ENCODE measurements at regions not wholly inside any gene's neighbourhood (a gene's known extent, or its start where the extent isn't known, plus 50 kb on each side); places are given as distances from the start of the nearest gene placed in this dataset.
A peak's percentile ranks its signal among the peaks of the same experiment; 100 is the strongest.

DNA sequence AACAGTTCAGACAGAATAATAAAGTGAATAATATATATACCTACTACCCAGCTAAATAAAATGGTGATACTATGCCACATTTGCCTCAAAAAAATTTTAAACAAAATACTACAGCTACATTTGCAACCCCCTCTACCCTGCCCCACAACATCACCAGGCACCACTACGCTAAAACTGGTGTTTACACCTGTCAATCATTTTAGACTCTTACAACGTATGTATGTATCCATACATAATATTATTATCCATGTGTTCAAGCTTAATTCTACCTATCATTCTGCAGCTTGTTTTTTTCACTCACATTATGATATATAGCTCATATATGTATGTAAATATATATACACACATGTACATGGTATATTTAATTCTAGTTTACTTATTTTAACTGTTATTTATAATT is 62.5 kb downstream of the NIBAN1 start:
- 77 to 78% methylated on average over 2 of the region's 2 CpGs for WGBS, 2 donors (ENCODE audit: low coverage in 1 of 2)
- no peak for DNase-seq
- in situ Hi-C loops (cut with MboI; ENCODE audit: low pct_ligation_motif_present in 1 of 4, low pct_unique_long_range_greater_than_20kb in 1 of 4, low sequenced_read_pairs in 3 of 4) (no loop called here), intact Hi-C loops (cut with DNase I; ENCODE audit: low total_unique reads) (no loop called here)
- Histone ChIP-seq H3K36me3 (no peaks in the 10 kb centered on the region), H3K4me1 (peaks cover 0 to 9% (median 0%) of the 10 kb centered on the region in 4 donors), H3K27ac (no peak overlapping the region), H3K9me3 (no peaks in the 10 kb centered on the region), H3K4me3 (no peak overlapping the region), H3K27me3 (peaks cover 53% of the 10 kb centered on the region)
- TF ChIP-seq POLR2A (IDR thresholded peaks at IDR 0.05): no peak
- no peak for TF ChIP-seq POLR2AphosphoS5 (IDR thresholded peaks at IDR 0.05)
- TF ChIP-seq, protein P1, sequence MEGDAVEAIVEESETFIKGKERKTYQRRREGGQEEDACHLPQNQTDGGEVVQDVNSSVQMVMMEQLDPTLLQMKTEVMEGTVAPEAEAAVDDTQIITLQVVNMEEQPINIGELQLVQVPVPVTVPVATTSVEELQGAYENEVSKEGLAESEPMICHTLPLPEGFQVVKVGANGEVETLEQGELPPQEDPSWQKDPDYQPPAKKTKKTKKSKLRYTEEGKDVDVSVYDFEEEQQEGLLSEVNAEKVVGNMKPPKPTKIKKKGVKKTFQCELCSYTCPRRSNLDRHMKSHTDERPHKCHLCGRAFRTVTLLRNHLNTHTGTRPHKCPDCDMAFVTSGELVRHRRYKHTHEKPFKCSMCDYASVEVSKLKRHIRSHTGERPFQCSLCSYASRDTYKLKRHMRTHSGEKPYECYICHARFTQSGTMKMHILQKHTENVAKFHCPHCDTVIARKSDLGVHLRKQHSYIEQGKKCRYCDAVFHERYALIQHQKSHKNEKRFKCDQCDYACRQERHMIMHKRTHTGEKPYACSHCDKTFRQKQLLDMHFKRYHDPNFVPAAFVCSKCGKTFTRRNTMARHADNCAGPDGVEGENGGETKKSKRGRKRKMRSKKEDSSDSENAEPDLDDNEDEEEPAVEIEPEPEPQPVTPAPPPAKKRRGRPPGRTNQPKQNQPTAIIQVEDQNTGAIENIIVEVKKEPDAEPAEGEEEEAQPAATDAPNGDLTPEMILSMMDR (IDR thresholded peaks at IDR 0.05): no peak
- TF ChIP-seq EP300 (IDR thresholded peaks at IDR 0.05; ENCODE audit: low read depth): no peak

DNA sequence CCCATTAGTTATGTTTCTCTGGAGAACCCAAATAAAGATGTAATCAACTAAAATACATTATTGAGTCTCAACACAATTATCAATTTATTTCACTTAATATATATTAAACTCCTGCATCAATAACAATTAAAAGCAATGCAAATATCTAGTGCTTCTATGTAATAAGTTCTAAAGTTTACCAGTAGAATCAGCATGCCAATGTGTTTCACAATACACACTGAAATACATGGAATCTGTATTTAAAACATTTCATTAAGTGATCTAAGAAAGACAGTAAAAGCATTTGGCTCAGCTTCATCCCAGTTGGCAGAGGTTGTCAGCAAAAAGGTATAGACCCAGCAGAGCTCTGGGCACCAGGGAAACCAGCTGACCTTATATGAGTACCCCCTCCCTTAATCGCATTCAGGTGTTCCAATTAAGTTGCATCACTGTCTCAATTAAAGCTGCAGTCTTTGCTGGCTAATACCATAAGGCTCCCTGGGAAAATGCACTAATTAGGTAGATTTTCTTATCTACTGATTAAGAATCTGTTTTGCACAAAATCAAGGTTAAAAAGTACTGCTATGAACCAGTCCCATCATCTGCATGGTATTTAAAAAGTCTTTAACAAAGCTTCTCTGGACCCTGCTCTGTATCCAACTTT is 63.1 kb downstream of the NIBAN1 start:
- H3K9me3 ChIP-seq: no peaks in the 10 kb centered on the region

DNA sequence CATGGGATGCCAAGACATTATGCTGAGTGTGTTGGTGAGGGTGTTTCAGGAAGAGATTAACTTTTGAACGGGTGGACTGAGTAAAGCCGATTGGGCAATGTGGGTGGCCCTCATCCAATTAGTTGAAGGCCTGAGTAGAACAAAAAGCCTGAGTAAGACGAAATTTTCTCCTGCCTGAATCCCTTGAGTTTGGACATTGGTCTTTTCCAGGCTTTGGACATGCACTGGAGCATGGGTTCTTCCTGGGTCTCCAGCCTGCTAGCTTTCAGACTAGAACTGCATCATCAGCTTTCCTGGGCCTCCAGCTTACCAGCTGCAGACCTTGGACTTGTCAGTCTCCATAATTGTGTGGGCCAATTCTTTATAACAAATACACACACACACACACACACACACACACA is 63.6 kb downstream of the NIBAN1 start:
- intact Hi-C loops (cut with DNase I; ENCODE audit: low total_unique reads) (no loop called here), in situ Hi-C loops (cut with MboI; ENCODE audit: low pct_ligation_motif_present in 1 of 4, low pct_unique_long_range_greater_than_20kb in 1 of 4, low sequenced_read_pairs in 3 of 4) (no loop called here)
- peak; percentile 26 for DNase-seq
- TF ChIP-seq POLR2AphosphoS5 (IDR thresholded peaks at IDR 0.05): peak in 1 of 3 donors; percentile 25
- TF ChIP-seq, protein P1 (IDR thresholded peaks at IDR 0.05): no peak
- H3K36me3 ChIP-seq: no peaks in the 10 kb centered on the region
- 47 to 66% methylated on average over 3 of the region's 3 CpGs for WGBS, 2 donors (ENCODE audit: low coverage in 1 of 2)
- peaks cover 54% of the 10 kb centered on the region for H3K27me3 ChIP-seq
- H3K27ac ChIP-seq: no peak overlapping the region
- H3K4me3 ChIP-seq: no peak overlapping the region
- peaks cover 0 to 15% (median 2%) of the 10 kb centered on the region in 4 donors for H3K4me1 ChIP-seq
- no peaks in the 10 kb centered on the region for H3K9me3 ChIP-seq

More for the DNA sequence above, 63.1 kb downstream of the NIBAN1 start:
- Histone ChIP-seq H3K36me3 (no peaks in the 10 kb centered on the region), H3K4me3 (no peak overlapping the region), H3K27me3 (peaks cover 58% of the 10 kb centered on the region), H3K27ac (no peak overlapping the region), H3K4me1 (peaks cover 0 to 10% (median 0%) of the 10 kb centered on the region in 4 donors)
- 78% methylated on average over 1 of the region's 1 CpG; no CpG with 5 or more reads in 1 of the 2 donors for WGBS, 2 donors (ENCODE audit: low coverage in 1 of 2)
- in situ Hi-C loops (cut with MboI; ENCODE audit: low pct_ligation_motif_present in 1 of 4, low pct_unique_long_range_greater_than_20kb in 1 of 4, low sequenced_read_pairs in 3 of 4) (no loop called here), intact Hi-C loops (cut with DNase I; ENCODE audit: low total_unique reads) (no loop called here)
- TF ChIP-seq, protein P1 (IDR thresholded peaks at IDR 0.05): no peak
- TF ChIP-seq POLR2AphosphoS5 (IDR thresholded peaks at IDR 0.05) (no peak), EP300 (IDR thresholded peaks at IDR 0.05; ENCODE audit: low read depth) (no peak), POLR2A (IDR thresholded peaks at IDR 0.05) (no peak)
- DNase-seq: no peak

DNA sequence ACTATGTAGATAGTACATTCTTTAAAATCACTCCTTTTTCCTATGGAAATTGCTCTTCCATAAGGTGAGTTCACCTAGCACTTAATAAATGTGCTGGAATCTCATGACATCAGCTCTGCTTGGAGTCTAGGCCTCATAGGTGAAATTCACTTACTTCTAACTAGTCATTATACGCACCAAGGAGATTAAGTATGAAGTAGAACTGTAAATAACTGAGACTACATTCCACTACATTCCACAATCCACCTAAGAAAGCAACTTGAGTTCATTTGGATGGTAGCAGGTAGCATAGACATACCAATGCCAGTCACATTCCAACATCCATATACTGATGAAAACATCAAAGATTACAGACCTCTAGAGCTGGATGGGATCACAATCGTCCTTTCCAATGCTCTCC is 64.3 kb downstream of the NIBAN1 start:
- TF ChIP-seq EP300 (IDR thresholded peaks at IDR 0.05; ENCODE audit: low read depth) (no peak), POLR2AphosphoS5 (IDR thresholded peaks at IDR 0.05) (no peak), POLR2A (IDR thresholded peaks at IDR 0.05) (no peak)
- intact Hi-C loops (cut with DNase I; ENCODE audit: low total_unique reads) (no loop called here), in situ Hi-C loops (cut with MboI; ENCODE audit: low pct_ligation_motif_present in 1 of 4, low pct_unique_long_range_greater_than_20kb in 1 of 4, low sequenced_read_pairs in 3 of 4) (no loop called here)
- H3K4me1 ChIP-seq: peaks cover 2 to 22% (median 8%) of the 10 kb centered on the region in 4 donors
- H3K9me3 ChIP-seq: no peaks in the 10 kb centered on the region
- DNase-seq: no peak
- no peak overlapping the region for H3K4me3 ChIP-seq
- no peaks in the 10 kb centered on the region for H3K36me3 ChIP-seq
- H3K27ac ChIP-seq: no peak overlapping the region
- WGBS, 2 donors (ENCODE audit: low coverage in 1 of 2): 81 to 94% methylated on average over 2 of the region's 2 CpGs
- peaks cover 48% of the 10 kb centered on the region for H3K27me3 ChIP-seq

DNA sequence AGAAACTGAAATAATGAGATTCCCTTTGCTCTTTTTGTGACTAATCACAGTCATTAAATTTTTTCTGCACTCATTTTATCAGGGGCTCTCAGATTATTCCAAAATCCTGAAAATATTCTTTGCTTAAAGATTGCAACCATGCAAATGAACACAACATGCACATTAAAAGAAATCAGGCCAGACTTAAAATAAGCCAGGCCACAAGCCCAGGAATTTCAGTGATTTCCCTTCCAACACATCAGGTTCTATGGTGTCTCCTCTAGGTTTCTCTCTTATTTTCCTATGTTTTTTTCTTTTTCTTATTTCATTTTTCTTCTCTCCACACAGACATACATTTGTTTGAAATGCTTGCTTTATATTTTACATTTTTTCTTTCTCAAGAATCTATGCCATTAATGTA is 65.3 kb downstream of the NIBAN1 start:
- Histone ChIP-seq H3K36me3 (no peaks in the 10 kb centered on the region), H3K4me3 (no peak overlapping the region), H3K27me3 (peaks cover 54% of the 10 kb centered on the region), H3K9me3 (no peaks in the 10 kb centered on the region), H3K4me1 (peaks cover 2 to 26% (median 10%) of the 10 kb centered on the region in 4 donors), H3K27ac (peak overlapping the region in 1 of 4 donors; percentile 18)
- no peak for TF ChIP-seq POLR2AphosphoS5 (IDR thresholded peaks at IDR 0.05)
- no peak for TF ChIP-seq EP300 (IDR thresholded peaks at IDR 0.05; ENCODE audit: low read depth)
- TF ChIP-seq, protein P1 (IDR thresholded peaks at IDR 0.05): no peak
- no peak for TF ChIP-seq POLR2A (IDR thresholded peaks at IDR 0.05)
- intact Hi-C loops (cut with DNase I; ENCODE audit: low total_unique reads) (no loop called here), in situ Hi-C loops (cut with MboI; ENCODE audit: low pct_ligation_motif_present in 1 of 4, low pct_unique_long_range_greater_than_20kb in 1 of 4, low sequenced_read_pairs in 3 of 4) (no loop called here)
- DNase-seq: no peak
